ENCODE measurements at regions not wholly inside any gene's neighbourhood (a gene's known extent, or its start where the extent isn't known, plus 50 kb on each side); places are given as distances from the start of the nearest gene placed in this dataset.

DNA sequence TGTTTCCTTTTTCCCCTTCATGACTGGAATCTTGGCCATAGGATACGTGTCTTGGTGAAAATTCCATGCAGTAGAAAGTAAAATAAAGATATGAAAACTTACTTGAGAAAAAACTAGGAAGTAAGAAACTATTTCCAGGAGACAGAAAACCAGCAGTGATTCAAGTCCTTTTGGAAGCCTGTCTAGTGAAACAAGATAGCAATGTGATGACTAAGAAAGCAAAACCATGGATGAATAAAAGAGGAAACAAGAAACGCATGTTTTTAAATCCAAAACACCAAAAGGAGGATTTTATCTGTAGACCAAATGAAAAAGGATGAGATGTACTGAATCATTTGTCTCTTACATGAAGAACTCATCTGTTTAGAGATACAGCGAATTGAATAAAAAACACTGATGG is 1430.0 kb downstream of the ARAP2 start:
- in situ Hi-C loops (cut with HindIII; ENCODE audit: low sequenced_read_pairs): no loop called here
- no peak for DNase-seq (ENCODE audit: low spot score)

DNA sequence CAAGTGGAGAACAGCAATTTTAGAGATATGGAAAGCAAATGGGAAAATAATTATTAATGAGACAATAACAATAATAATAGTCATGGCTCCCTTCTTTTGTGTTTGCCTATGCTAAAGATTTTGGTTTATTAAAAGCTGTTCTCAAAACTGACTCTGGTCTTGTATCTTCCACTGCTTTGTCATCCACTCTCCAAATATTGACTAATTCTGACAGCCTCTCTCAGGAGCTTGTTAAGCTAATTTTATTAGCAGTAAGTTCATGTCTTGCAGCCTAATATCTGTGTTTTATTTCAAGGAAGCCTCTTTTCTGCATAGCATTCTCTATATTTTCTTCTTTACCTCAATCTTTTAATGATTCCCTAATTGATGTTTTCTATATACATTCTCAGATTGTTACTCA is 1419.8 kb downstream of the ARAP2 start:
- no peak for DNase-seq (ENCODE audit: low spot score)
- in situ Hi-C loops (cut with HindIII; ENCODE audit: low sequenced_read_pairs): no loop called here

DNA sequence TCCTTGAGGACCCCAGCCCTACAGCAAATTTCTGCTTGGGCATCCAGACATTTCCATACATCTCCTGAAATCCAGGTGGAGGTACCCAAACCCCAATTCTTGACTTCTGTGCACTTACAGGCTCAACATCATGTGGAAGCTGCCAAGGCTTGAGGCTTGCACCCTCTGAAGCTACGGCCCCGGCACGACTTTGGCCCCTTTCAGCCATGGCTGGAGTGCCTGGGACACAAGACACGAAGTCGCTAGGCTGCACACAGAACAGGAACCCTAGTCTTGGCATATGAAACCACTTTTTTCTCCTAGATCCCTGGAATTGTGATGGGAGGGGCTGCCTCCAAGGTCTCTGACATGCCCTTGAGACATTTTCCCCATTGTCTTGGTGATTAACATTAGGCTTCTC is 1417.7 kb downstream of the ARAP2 start:
- DNase-seq (ENCODE audit: low spot score): no peak
- in situ Hi-C loops (cut with HindIII; ENCODE audit: low sequenced_read_pairs): no loop called here

DNA sequence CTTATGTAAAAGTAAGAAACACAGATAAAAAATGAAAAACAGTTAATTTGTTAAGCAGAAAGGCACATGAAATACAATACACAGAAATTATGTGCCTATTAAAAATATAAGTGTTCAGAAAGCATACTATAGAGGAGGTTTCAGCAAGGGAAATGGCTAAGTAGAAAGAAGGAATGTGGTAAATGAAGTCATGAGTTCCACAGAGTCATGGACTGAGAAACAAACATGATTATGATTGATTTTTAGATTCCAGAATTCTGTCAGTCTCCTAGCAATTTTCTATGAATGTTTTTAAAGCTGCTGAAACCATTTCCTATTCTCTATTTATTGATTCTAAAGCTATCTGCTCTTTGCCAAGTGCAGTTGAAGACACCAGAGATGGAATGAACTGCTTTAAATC is 1398.4 kb downstream of the ARAP2 start:
- no peak for DNase-seq (ENCODE audit: low spot score)
- in situ Hi-C loops (cut with HindIII; ENCODE audit: low sequenced_read_pairs): no loop called here

DNA sequence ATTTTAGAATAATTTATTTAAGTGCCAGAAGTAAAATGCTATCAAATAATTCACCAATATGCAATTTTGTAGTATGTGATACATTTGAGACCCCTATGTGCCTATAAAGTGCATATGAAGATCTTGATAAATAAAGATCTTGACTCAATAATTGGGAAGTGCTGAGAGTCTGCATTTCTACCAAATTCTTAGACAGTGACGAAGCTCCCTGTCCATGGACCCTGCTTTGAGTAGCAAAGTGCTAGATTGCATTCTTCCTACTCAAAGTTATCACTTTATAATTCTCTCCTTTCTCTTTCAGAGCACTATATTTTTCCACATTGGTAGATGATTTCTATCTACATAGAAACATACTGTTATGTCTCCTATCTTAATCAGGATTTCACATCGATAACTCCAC is 1393.9 kb downstream of the ARAP2 start:
- DNase-seq (ENCODE audit: low spot score): no peak
- in situ Hi-C loops (cut with HindIII; ENCODE audit: low sequenced_read_pairs): no loop called here

DNA sequence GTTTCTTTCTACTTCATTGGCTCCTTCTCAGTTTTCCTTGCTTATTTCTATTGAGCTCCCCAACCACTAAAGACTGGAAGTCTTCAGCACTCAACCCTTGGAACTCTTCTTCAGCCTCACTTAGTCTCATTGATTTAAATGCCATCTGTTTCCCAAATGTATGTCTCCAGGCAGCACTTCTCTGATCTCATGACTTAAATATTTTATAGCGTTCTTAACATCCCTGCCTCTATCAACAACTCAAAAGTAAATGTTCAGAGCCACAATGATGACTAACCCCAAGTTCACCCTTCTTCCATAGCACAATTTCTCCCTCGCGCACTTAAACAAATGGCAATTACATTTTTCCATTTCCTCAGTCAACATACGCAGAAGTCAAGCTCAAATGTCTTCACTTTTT is 1393.3 kb downstream of the ARAP2 start:
- in situ Hi-C loops (cut with HindIII; ENCODE audit: low sequenced_read_pairs): no loop called here
- no peak for DNase-seq (ENCODE audit: low spot score)

DNA sequence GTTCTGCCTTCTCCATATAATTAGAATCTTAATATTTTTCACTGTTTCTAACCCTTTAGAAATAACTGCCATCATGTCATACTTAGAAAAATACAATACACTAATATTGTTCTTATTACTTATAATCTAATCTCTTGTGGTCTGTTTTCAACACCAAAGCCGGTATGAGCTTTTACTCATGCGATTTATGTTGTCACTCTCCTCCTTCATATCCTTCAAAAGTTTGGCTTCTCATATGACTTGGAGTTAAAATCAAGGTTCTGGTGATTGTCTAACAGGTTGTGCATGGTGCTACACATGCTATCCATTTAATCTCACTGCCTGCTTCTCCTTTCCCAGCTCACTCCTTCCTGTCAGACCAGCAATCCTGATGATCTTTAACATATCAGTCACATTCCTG is 1392.9 kb downstream of the ARAP2 start:
- in situ Hi-C loops (cut with HindIII; ENCODE audit: low sequenced_read_pairs): no loop called here
- DNase-seq (ENCODE audit: low spot score): no peak

DNA sequence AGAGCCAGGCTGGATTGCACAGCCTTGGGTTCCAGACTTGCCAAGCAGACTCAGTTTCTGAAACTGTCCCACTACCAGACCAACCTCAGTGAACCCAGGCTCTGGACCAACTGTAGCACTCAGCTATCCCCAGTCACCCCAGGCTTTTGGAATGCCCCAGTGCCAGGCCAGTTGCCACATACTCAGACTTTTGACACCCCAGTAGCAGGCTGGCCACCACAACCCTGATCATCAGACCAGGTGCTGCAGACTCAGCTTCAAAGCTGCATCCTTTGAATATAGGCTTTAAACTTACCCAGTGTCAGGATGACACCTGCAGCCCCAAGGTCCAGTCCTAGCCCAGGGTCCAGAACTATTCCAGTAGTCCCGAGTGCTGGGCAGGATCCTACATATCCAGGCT is 1389.9 kb downstream of the ARAP2 start:
- no peak for DNase-seq (ENCODE audit: low spot score)
- in situ Hi-C loops (cut with HindIII; ENCODE audit: low sequenced_read_pairs): no loop called here

DNA sequence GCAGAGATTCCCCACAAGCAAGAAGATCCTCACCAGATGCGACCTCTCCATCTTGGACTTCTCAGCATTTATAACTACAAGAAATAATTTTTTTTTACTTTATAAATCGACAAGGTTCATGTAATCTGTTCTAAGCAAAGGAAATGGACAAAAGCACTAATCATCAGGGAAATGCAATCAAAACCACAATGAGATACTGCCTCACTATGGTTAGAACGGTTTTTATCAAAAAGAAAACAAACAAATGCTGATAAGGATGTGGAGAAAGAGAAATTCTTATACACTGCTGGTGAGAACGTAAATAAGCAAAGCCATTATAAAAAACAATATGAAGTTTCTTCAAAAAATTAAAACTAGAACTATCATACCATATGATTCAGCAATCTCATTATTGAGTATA is 1382.6 kb downstream of the ARAP2 start:
- no peak for DNase-seq (ENCODE audit: low spot score)
- in situ Hi-C loops (cut with HindIII; ENCODE audit: low sequenced_read_pairs): no loop called here

DNA sequence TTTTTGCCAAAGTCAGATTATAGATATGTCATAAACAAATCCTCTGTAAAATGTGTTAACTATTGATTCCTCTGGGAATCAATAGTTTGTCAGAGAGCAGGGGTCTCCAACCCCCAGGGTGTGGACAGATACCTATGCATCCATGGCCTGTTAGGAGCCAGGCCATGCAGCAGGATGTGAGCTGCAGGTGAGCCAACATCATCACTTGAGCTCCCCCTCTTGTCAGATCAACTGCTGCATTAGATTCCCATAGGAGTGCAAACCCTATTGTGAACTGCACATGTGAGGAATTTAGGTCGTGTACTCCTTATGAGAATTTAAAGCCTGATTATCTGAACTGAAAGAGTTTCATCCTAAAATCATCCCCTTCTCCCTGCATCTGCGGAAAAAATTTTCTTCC is 1365.4 kb downstream of the ARAP2 start:
- DNase-seq (ENCODE audit: low spot score): no peak
- in situ Hi-C loops (cut with HindIII; ENCODE audit: low sequenced_read_pairs): no loop called here

DNA sequence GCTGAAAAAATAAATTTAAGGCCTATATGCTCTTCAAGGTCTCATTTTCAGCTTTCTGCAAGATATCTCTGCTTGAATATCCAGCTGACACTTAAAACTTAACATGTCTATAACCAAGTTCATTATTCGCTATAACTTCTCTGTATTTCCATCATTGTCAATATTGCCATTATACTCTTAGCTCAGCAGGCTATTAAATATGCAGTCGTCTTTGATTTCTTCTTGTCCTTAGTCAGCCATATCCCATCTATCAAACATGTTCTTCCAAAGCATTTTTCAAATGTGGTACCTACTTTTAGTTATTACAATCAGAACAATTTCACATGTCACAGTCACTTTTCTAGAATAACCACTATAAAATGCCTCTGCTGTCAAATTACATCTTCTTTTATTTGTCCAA is 1364.1 kb downstream of the ARAP2 start:
- DNase-seq (ENCODE audit: low spot score): no peak
- in situ Hi-C loops (cut with HindIII; ENCODE audit: low sequenced_read_pairs): no loop called here

DNA sequence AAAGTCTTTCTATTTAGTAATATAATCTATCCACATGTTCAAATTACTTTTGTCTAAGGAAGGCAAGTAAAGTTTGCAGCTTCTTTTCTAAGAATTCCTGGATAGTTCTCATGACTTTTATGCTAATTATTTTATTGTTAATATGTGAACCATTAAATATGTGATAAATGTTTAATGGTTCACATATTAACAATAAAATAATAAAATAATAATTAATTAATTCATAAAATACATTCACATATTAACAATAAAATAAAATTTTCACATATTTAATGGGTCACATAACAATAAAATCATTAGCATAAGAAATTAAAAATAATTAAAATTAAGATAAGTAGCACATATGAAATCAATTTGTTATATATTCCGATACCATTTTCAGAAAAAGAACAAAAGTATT is 1352.4 kb downstream of the ARAP2 start:
- no peak for DNase-seq (ENCODE audit: low spot score)
- in situ Hi-C loops (cut with HindIII; ENCODE audit: low sequenced_read_pairs): no loop called here

DNA sequence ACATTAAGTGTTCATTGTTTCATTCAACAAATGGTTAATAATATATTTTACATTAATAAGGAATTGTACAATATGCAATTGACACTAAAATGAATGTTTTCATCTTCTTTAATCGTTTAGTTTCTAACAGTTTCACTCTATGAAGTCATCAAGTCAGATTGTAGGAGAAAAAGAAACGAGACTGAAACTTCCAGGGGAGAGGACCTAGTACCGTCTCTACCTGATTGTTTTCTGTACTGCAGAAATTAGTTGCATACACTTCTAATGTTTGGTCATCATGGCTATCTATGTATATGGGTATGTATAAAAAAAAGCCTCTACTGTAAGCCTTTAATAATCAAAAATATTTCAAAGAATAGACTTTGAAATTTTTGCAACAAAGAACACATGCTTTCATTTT is 1350.9 kb downstream of the ARAP2 start:
- DNase-seq (ENCODE audit: low spot score): no peak
- in situ Hi-C loops (cut with HindIII; ENCODE audit: low sequenced_read_pairs): no loop called here

DNA sequence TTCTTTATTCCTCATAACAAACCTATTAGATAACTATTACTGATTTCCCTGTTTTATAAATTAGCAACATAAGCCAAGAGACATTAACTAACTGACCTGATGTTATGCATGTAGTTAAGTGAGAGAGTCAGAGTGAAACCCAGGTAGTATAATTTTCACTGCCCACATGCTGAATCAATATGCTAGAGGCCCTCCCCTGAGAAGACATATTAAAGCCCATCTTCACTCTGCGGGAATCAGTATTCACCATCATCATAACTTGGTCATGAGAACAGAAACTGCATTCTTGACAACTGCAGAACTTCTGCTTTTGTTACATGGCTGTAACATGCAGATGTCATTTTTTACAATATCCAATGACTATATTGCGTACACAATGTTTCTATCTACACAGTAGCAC is 1324.3 kb downstream of the ARAP2 start:
- in situ Hi-C loops (cut with HindIII; ENCODE audit: low sequenced_read_pairs): no loop called here
- no peak for DNase-seq (ENCODE audit: low spot score)

DNA sequence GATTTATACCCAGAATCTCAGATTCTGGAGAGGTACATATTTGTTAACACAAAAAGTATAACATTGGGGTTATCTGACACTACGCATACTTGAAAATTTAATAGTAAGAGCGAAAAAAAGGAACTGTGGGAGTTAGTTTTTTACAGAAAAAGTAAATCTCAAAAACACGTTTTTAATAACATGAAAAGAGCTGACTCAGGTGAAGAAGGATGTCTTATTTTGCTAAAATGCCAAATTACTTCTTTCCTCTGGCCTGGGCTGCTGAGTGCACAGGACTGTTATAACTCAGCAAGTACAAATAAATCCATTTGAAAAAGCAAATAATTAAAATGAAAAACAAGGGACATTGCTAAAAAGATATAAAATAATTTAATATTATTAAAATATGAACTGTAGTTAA is 1322.9 kb downstream of the ARAP2 start:
- in situ Hi-C loops (cut with HindIII; ENCODE audit: low sequenced_read_pairs): no loop called here
- DNase-seq (ENCODE audit: low spot score): no peak

DNA sequence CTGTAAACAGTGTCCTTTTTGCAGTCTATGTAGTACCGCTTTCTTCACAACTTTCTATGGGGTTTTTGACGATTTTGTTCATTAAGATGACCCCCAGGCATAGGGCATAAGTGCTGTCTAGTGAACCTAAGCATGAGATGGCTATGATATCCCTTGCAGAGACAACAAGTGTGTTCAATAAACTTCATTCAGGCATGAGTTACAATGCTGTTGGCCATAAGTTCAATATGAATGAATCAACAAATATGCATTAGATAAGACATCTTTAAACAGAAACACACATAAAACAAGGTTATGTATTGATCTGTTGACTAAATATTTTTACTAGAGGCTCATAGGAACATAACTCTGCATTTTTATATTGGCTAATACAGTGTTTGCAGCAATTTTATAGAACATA is 1322.0 kb downstream of the ARAP2 start:
- in situ Hi-C loops (cut with HindIII; ENCODE audit: low sequenced_read_pairs): no loop called here
- DNase-seq (ENCODE audit: low spot score): no peak

DNA sequence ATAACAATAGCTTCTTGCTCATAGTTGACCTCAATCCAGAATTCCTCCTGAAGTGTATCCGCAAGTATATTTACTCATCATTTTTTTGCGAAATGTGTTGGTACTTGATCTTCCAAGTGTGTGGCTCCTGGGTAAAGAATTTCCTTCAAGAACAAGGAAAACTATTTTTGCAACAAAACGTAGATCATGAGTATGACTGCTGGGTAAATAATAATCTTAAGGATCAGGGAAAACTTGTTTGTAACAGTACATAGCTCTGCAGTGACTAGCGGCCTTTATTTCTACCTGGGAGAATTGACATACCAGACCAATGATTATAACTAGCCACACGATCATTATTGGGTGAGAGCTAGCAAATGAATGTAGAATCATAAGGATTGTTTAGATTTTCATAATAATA is 1311.7 kb downstream of the ARAP2 start:
- DNase-seq (ENCODE audit: low spot score): no peak
- in situ Hi-C loops (cut with HindIII; ENCODE audit: low sequenced_read_pairs): no loop called here

DNA sequence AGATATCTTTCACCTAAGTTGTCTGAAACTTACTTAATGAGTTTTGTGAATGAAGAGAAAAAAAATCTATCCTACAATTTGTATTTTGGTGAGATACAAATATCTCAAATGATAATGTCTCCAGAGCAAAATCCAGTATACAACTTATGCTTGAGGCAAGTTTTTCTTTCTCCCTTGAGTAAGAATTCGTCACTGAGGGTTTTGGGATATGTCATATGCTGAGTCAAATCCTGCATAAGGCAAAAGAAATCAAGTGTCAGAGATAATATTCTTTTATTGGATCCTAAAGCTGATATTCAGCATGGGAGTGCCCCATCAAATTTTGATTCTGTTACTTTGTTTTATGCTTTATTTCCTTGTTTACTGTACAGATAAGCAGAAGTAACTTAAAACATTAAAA is 1308.6 kb downstream of the ARAP2 start:
- no peak for DNase-seq (ENCODE audit: low spot score)
- in situ Hi-C loops (cut with HindIII; ENCODE audit: low sequenced_read_pairs): no loop called here

DNA sequence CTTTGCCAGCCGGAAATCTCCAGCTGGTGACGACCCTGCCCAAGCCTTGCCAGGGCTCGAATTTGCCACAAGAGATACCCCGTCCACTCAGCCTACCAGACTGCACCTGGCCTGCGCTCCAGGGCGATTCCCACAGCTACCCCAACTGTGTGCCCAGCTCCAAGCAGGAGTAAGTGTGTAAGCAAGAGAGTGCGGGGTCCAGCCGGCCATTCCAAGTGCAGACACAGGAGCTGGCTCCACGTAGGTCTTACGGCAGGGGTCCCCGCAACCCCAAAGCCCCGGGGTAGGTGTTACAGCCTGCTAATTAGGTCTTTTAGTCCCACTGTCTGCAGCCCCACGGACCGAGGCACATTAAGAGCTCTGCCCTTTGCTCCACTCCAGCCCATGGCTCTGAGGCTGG is 1305.2 kb downstream of the ARAP2 start:
- no peak for DNase-seq (ENCODE audit: low spot score)
- in situ Hi-C loops (cut with HindIII; ENCODE audit: low sequenced_read_pairs): no loop called here

DNA sequence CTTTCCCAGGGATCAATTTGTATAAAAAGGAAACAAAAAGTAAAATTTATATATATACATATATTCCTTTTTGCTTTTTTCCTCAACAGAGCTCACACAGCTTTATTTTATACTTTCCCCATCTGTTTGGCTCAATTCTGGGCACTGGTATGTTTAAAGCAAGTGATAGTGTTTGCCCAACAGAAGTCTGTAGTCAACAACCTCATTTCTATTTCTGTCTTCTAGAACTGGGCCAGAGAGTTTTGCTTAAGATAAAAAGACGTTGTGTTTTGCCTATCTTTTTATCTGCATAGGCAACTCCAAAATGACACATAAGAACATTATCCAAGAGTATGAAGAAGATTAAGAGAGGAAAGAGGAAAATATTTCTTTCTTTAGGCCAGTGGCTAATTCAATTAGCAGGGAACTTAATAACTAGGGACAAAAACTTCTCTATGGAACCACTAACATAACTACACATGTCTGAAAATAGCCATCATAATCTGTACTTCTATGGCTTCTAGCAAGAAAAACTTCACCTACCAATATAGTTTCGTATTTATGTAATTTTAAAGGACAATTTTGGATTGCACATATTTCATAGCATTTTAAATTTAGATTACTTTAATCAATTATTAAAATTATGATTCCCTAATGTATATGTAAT is 1300.5 kb downstream of the ARAP2 start:
- in situ Hi-C loops (cut with HindIII; ENCODE audit: low sequenced_read_pairs): no loop called here
- no peak for DNase-seq (ENCODE audit: low spot score)

DNA sequence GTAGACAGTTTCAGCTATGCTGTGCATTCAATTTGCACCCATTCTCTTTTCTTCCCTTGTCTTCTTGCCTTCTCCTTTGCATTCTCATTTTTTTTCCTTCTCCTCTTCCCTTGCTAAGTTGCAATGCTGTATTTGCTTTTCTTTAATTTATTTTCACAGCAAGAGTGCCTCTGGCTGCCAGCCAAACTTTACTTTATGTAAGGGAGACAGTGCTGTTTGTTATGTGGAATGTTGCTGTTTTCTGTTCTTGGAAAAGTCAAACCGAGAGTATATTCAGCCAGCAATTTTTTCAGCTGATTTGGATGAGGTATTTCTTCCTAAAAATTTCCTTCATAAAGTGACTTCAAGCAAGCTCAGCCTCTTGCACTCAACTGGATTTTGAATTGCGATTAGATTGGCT is 1293.4 kb downstream of the ARAP2 start:
- no peak for DNase-seq (ENCODE audit: low spot score)
- in situ Hi-C loops (cut with HindIII; ENCODE audit: low sequenced_read_pairs): no loop called here

Data from G401 (cell line).